K562 (cell line): ENCODE measurements at regions not wholly inside any gene's neighbourhood (a gene's known extent, or its start where the extent isn't known, plus 50 kb on each side); places are given as distances from the start of the nearest gene placed in this dataset.

ENCODE experiments used
- ATAC-seq: fragments of 200-7000 bp; cut with Tn5 transposase; 3 replicates; pipeline ENCODE4 v1.9.1; 2020; ENCODE audit warnings: moderate library complexity
- BruUV-seq: library from RNA; stranded (reverse); fragments of 400-500 nt; replicated peaks from 2 replicates; lab custom pipeline; 2021; lab: Mats Ljungman, UMichigan
- CTCF ChIA-PET: fragments of 300-600 bp; formaldehyde crosslinking; extraction: SDS; loops from one replicate; lab custom pipeline; 2021; ENCODE audit warnings: low intra/inter-chr PET ratio; lab: Yijun Ruan, JAX
- POLR2A ChIA-PET: fragments of 300-600, 350-650 bp; sonication (Branson Sonifier 250); formaldehyde crosslinking; extraction: SDS; loops from one replicate; lab custom pipeline; 2021; ENCODE audit warnings: antibody characterized with exemption, inconsistent platforms; lab: Yijun Ruan, JAX
- DNase-seq, 4 experiments: peaks; one replicate each; pipeline versions ENCODE4 v3.0.0 to v3.0.0-alpha.2; 2011 to 2018; ENCODE audit warnings: low spot score in 3 of 4, mixed read lengths in 3 of 4; ENCODE audit errors: extremely low read depth in 1 of 4
- FAIRE-seq: peaks from 2 replicates; lab custom pipeline; 2011; peaks lifted over from hg19 to GRCh38; lab: Jason Lieb, UNC
- H2AFZ ChIP-seq: 2 replicates; pipeline ENCODE4 v1.6.0; 2011; ENCODE audit warnings: low read depth, low read length, control low read depth, inconsistent platforms
- H3K27ac ChIP-seq: fragments of 200-600 bp; 3 replicates; pipeline ENCODE4 v1.8.0; 2011; ENCODE audit warnings: low read depth, mild to moderate bottlenecking, control low read depth, inconsistent platforms, low read length, moderate library complexity, mixed read lengths; ENCODE audit errors: extremely low read depth
- H3K27me3 ChIP-seq, 2 experiments: fragments of 300-600 bp in 1 of 2; 2 replicates in 1 of 2; 3 replicates in 1 of 2; pipeline versions ENCODE4 v1.6.0 to v1.8.0; 2011; ENCODE audit warnings: inconsistent platforms in 2 of 2, low read length in 2 of 2, mild to moderate bottlenecking in 1 of 2, mixed read lengths in 1 of 2, moderate library complexity in 1 of 2; ENCODE audit not compliant: control insufficient read depth in 2 of 2, insufficient read depth in 2 of 2
- H3K36me3 ChIP-seq: fragments of 300-600 bp; 3 replicates; pipeline ENCODE4 v1.8.0; 2011; ENCODE audit warnings: mild to moderate bottlenecking, low read length, inconsistent platforms; ENCODE audit not compliant: control insufficient read depth, insufficient read depth
- H3K4me1 ChIP-seq, 2 experiments: fragments of 200-600 bp in 1 of 2; replicated peaks in 1 of 2; 2 replicates in 1 of 2; 3 replicates in 1 of 2; pipeline versions ENCODE4 v1.5.1 to v1.8.0; 2011; ENCODE audit warnings: inconsistent platforms in 2 of 2, low read length in 2 of 2, mild to moderate bottlenecking in 1 of 2, mixed read lengths in 1 of 2, moderate library complexity in 1 of 2; ENCODE audit not compliant: control insufficient read depth in 2 of 2, insufficient read depth in 2 of 2
- H3K4me2 ChIP-seq: 2 replicates; pipeline ENCODE4 v1.6.1; 2011; ENCODE audit warnings: low read length, control low read depth, inconsistent platforms, mixed read lengths; ENCODE audit not compliant: insufficient read depth
- H3K4me3 ChIP-seq: fragments of 200-600 bp; sonication (generic), shearing (Covaris generic); 2 replicates; pipeline ENCODE4 v1.5.1; 2016; ENCODE audit warnings: control low read depth, inconsistent platforms
- H3K79me2 ChIP-seq: fragments of 200-600 bp; 3 replicates; pipeline ENCODE4 v1.8.0; 2011; ENCODE audit warnings: low read length, inconsistent platforms; ENCODE audit not compliant: control insufficient read depth, insufficient read depth
- H3K9ac ChIP-seq, 2 experiments: 2 replicates each; pipeline versions ENCODE4 v1.6.0 to v1.6.1; 2011; ENCODE audit warnings: low read depth in 2 of 2, low read length in 2 of 2, control low read depth in 1 of 2, inconsistent platforms in 1 of 2, mild to moderate bottlenecking in 1 of 2, mixed read lengths in 1 of 2; ENCODE audit not compliant: insufficient read depth in 1 of 2
- H3K9me1 ChIP-seq: one replicate; pipeline ENCODE4 v1.6.0; 2011; ENCODE audit warnings: inconsistent platforms, mild to moderate bottlenecking, low read length, moderate library complexity; ENCODE audit not compliant: control insufficient read depth, insufficient read depth
- H3K9me3 ChIP-seq: replicated peaks from 2 replicates; pipeline ENCODE4 v1.5.1; 2011; ENCODE audit warnings: low read depth, low read length, inconsistent platforms; ENCODE audit not compliant: control insufficient read depth, insufficient read depth
- H4K20me1 ChIP-seq: replicated peaks from 2 replicates; pipeline ENCODE4 v1.6.1; 2011; ENCODE audit warnings: low read length, inconsistent platforms, mixed read lengths; ENCODE audit not compliant: control insufficient read depth, insufficient read depth
- ATF7 ChIP-seq: fragments of 450-650 bp; IDR thresholded peaks from 2 replicates; pipeline ENCODE4 v1.7.1; 2014; ENCODE audit warnings: mild to moderate bottlenecking, moderate library complexity
- CREB3 ChIP-seq: fragments of 450-650 bp; conservative IDR thresholded peaks from 2 replicates; pipeline ENCODE4 v1.6.1; 2016; ENCODE audit warnings: missing genetic modification characterization, low read depth, mild to moderate bottlenecking, missing compliant biosample characterization, moderate library complexity
- ESRRA ChIP-seq: fragments of 450-650 bp; IDR thresholded peaks from 2 replicates; pipeline ENCODE4 v1.6.1; 2014; ENCODE audit warnings: low read depth, mild to moderate bottlenecking, moderate library complexity, borderline replicate concordance
- NBN ChIP-seq: fragments of 450-650 bp; IDR thresholded peaks from 2 replicates; pipeline ENCODE4 v1.6.1; 2016; ENCODE audit warnings: low read depth, mild to moderate bottlenecking
- NCOA2 ChIP-seq, 2 experiments: fragments of 450-650 bp; IDR thresholded peaks; 2 replicates each; pipeline ENCODE4 v1.6.1; 2018; ENCODE audit warnings: mild to moderate bottlenecking in 2 of 2, moderate library complexity in 1 of 2; ENCODE audit not compliant: partially characterized antibody in 2 of 2
- TSHZ1 ChIP-seq: fragments of 250-450 bp; sonication (Bioruptor Pico); IDR thresholded peaks from 2 replicates; pipeline ENCODE4 v1.4.0; 2020; ENCODE audit warnings: mild to moderate bottlenecking, moderate library complexity
- ZC3H4 ChIP-seq: sonication (generic); formaldehyde crosslinking; IDR thresholded peaks from 2 replicates; pipeline ENCODE4 v1.9.0; 2021; ENCODE audit warnings: missing genetic modification reagents, borderline replicate concordance
- ZNF609 ChIP-seq: sonication (generic); formaldehyde crosslinking; IDR thresholded peaks from 2 replicates; pipeline ENCODE4 v1.8.1; 2023; ENCODE audit warnings: missing genetic modification reagents, mild to moderate bottlenecking, borderline replicate concordance
- ZNF780A ChIP-seq: fragments of 250-450 bp; sonication (Bioruptor Pico); IDR thresholded peaks from 2 replicates; pipeline ENCODE4 v1.5.0; 2021; ENCODE audit warnings: mild to moderate bottlenecking
- WGBS: fragments of 100-300 bp; shearing (Covaris generic); methylation state at CpG from one replicate; pipeline ENCODE4 v1.1.6; 2016; ENCODE audit warnings: low coverage, mixed read lengths; ENCODE audit not compliant: insufficient coverage; ENCODE audit errors: missing lambda C conversion rate; 5-methylcytosine and 5-hydroxymethylcytosine counted together
- in situ Hi-C: fragments of 300-500 bp; cut with MboI; formaldehyde crosslinking; loops from 4 replicates; pipeline ENCODE4 v1.15.0; 2018; ENCODE audit warnings: inconsistent platforms, mixed read lengths
- intact Hi-C: fragments of 100-400 bp; cut with micrococcal nuclease; formaldehyde crosslinking; loops from 2 replicates; pipeline ENCODE4 v1.14.2; 2022

- 22% methylated on average over 25 of the region's 25 CpGs for WGBS
- POLR2A ChIA-PET: interaction anchor here (0.6 kb wide), 1 partner anchor 39 kb away, joined by 3 read pairs; no protein-coding TSS in a partner anchor
Observed at GRCh38 chr16:86963600-86964575, 353.3 kb downstream of the C16orf95 start.

More at GRCh38 chr16:86963600-86964575, 353.3 kb downstream of the C16orf95 start:
- Histone ChIP-seq H3K9ac (no peak overlapping the region), H3K27ac (no peak overlapping the region), H3K36me3 (no peaks in the 10 kb centered on the region), H3K4me2 (no peak overlapping the region), H3K4me1 (peaks cover 0 to 11% of the 10 kb centered on the region in 2 experiments; a peak in 3 of 5 replicates), H3K9me3 (no peaks in the 10 kb centered on the region), H2AFZ (no peak overlapping the region), H3K79me2 (no peaks in the 10 kb centered on the region), H4K20me1 (peaks cover 13% of the 10 kb centered on the region; the same call in 1 of the 2 replicates), H3K27me3 (peaks cover 36 to 91% of the 10 kb centered on the region in 2 experiments), H3K9me1 (no peaks in the 10 kb centered on the region), H3K4me3 (no peak overlapping the region)
- DNase-seq: no peak
- in situ Hi-C loops: no loop called here
- FAIRE-seq: no peak
- CTCF ChIA-PET: no interaction called here
- ATAC-seq: no peak
- BruUV-seq: no TSS peak
- intact Hi-C loops: no loop called here
- TF ChIP-seq ZC3H4: no peak
- TF ChIP-seq TSHZ1 (CRISPR knock-in tag): no peak
- TF ChIP-seq NCOA2 (IDR thresholded peaks at IDR 0.05; ENCODE audit: partially characterized antibody in 2 of 2): no peak
- no peak for TF ChIP-seq ZNF609 (CRISPR knock-in tag)
- no peak for TF ChIP-seq CREB3 (tag)
- TF ChIP-seq NBN: no peak
- TF ChIP-seq ZNF780A: no peak
- TF ChIP-seq ATF7: no peak
- TF ChIP-seq ESRRA: no peak
